Body of pancreas (tissue), 4 donors: ENCODE measurements at regions not wholly inside any gene's neighbourhood (a gene's known extent, or its start where the extent isn't known, plus 50 kb on each side); places are given as distances from the start of the nearest gene placed in this dataset.

Experiments used
- CTCF ChIP-seq, 7 experiments: fragments of 450-650 bp in 4 of 7; fragments of 200-600 bp in 3 of 7; sonication (generic) in 3 of 7; IDR thresholded peaks; one replicate each; pipeline ENCODE4 v1.5.1; 2016 to 2019; ENCODE audit warnings: antibody characterized with exemption in 7 of 7
- POLR2A ChIP-seq, 3 donors: fragments of 450-650 bp; IDR thresholded peaks; one replicate each; pipeline ENCODE4 v1.6.1; 2016; ENCODE audit warnings: antibody characterized with exemption in 3 of 3, mild to moderate bottlenecking in 2 of 3

GRCh38 chr14:83271663-83272062, 1738.0 kb upstream of the SEL1L start:
- TF ChIP-seq CTCF (IDR thresholded peaks at IDR 0.05) (no peak), POLR2A (IDR thresholded peaks at IDR 0.05) (no peak)
